ENCODE measurements at regions not wholly inside any gene's neighbourhood (a gene's known extent, or its start where the extent isn't known, plus 50 kb on each side); places are given as distances from the start of the nearest gene placed in this dataset.
"Not testable (repeated sequence)": the region's sequence is repeated elsewhere in the genome, so short reads cannot be mapped to it uniquely, and the experiment has no call there.

DNA sequence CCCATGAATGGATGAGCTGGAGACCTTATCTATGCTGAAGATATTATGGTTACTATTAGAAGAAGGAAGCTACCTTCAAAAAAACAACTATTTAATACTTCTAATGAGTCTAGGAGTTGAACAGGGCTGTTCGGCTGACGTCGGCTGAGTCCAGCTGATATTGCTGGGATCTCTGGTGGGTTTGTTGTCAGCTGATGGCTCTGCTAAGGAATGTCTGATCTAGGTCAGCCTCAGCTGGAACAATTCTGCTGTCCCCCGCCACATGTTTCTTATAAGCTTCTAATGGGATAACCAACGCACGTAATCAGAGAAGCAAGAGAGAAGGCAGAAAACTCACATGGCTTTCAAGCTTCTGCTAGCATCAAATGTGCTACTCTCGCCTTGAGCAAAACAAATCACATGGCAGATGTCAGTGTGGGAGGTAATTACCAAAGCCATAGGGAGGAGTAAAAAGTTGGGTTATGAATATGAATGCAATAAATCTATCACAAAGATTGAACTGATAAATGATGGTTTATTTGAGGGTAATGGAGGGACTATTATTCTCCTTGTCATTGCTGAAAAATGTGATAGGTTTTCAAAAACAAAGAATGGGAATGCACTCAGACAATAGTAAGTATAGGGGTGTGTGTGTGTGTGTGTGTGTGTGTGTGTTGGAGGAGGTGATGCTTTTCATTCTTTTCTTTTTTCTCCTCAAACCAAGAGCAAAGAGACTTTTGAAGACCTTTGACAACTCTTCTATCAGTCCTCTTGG, 71.5 kb downstream of the BTBD3 start:
- intact Hi-C loops (cut with DNase I): no loop called here
- Histone ChIP-seq H3K36me3 (ENCODE audit: control insufficient read depth in 1 of 2, insufficient read depth in 2 of 2, low read length in 1 of 2) (no peaks in the 10 kb centered on the region), H3K4me3 (ENCODE audit: low read length in 2 of 2) (no peak overlapping the region), H3K27ac (ENCODE audit: low read depth in 1 of 2, low read length in 2 of 2) (no peak overlapping the region), H3K9me3 (ENCODE audit: control insufficient read depth, low read length) (no peaks in the 10 kb centered on the region), H3K27me3 (ENCODE audit: control insufficient read depth in 1 of 2, insufficient read depth in 2 of 2, low read length in 1 of 2) (no peaks in the 10 kb centered on the region), H3K4me1 (ENCODE audit: control insufficient read depth in 1 of 2, insufficient read depth in 2 of 2, low read length in 2 of 2) (no peaks in the 10 kb centered on the region)
- no peak for ATAC-seq (ENCODE audit: low FRiP score)
- WGBS, 2 donors: 85 to 90% methylated on average over 7 of the region's 7 CpGs
- DNase-seq: no peak

DNA sequence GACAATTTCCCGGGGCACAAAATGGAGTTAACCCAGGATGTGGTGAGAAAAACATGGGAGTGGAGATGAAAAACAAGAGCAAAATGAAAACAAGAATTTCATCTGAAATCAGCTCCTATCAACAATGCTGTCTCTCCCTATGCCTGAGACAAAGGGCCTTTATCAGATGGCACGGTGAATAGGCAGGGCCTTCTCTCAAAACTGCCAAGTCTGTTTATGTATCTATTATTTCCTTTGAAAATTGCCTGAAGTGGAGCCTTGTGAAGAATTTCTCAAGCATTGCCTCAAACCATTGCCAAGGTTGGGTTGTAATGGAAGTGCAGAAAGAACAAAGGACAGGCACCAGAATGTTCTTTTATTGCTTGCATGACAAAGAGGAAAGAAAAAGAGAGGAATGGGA, 74.7 kb downstream of the BTBD3 start:
- intact Hi-C loops (cut with DNase I): no loop called here
- no peak for ATAC-seq (ENCODE audit: low FRiP score)
- Histone ChIP-seq H3K27me3 (ENCODE audit: control insufficient read depth in 1 of 2, insufficient read depth in 2 of 2, low read length in 1 of 2) (no peaks in the 10 kb centered on the region), H3K9me3 (ENCODE audit: control insufficient read depth, low read length) (no peaks in the 10 kb centered on the region), H3K36me3 (ENCODE audit: control insufficient read depth in 1 of 2, insufficient read depth in 2 of 2, low read length in 1 of 2) (no peaks in the 10 kb centered on the region), H3K27ac (ENCODE audit: low read depth in 1 of 2, low read length in 2 of 2) (no peak overlapping the region), H3K4me1 (ENCODE audit: control insufficient read depth in 1 of 2, insufficient read depth in 2 of 2, low read length in 2 of 2) (no peaks in the 10 kb centered on the region), H3K4me3 (ENCODE audit: low read length in 2 of 2) (no peak overlapping the region)
- no peak for DNase-seq
- 62 to 72% methylated on average over 2 of the region's 2 CpGs for WGBS, 2 donors

DNA sequence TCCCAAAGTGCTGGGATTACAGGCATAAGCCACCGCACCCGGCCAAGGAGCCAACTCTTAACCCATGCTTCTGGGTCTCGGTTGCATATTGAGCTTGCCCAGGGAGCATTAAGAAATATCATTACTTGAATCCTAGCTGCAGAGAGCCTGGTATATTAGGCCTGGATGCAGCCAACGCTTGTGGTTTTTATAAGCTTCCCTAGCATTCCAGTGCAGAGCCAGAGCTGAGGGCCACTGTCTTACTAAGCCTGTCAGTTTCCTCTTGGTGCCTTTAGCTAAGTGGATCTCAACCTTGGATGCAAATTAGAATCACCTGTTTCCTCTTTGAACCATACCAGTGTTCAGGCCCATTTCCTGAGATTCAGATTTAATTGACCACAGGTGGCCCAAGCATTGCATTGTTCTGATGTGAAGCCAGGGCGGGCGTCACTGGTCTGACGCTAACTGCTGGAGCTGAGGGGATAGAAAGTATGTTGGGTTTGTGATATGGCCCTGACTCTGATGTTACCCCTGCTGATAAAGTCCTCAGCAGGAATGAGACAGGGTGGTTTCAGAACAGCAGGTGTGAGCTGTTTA, 76.3 kb downstream of the BTBD3 start:
- Histone ChIP-seq H3K27ac (ENCODE audit: low read depth in 1 of 2, low read length in 2 of 2) (no peak overlapping the region), H3K4me3 (ENCODE audit: low read length in 2 of 2) (no peak overlapping the region), H3K4me1 (ENCODE audit: control insufficient read depth in 1 of 2, insufficient read depth in 2 of 2, low read length in 2 of 2) (no peaks in the 10 kb centered on the region), H3K36me3 (ENCODE audit: control insufficient read depth in 1 of 2, insufficient read depth in 2 of 2, low read length in 1 of 2) (no peaks in the 10 kb centered on the region), H3K9me3 (ENCODE audit: control insufficient read depth, low read length) (no peaks in the 10 kb centered on the region), H3K27me3 (ENCODE audit: control insufficient read depth in 1 of 2, insufficient read depth in 2 of 2, low read length in 1 of 2) (no peaks in the 10 kb centered on the region)
- WGBS, 2 donors: 80 to 83% methylated on average over 7 of the region's 7 CpGs
- DNase-seq (no peak), ATAC-seq (ENCODE audit: low FRiP score) (no peak)
- intact Hi-C loops (cut with DNase I): no loop called here

DNA sequence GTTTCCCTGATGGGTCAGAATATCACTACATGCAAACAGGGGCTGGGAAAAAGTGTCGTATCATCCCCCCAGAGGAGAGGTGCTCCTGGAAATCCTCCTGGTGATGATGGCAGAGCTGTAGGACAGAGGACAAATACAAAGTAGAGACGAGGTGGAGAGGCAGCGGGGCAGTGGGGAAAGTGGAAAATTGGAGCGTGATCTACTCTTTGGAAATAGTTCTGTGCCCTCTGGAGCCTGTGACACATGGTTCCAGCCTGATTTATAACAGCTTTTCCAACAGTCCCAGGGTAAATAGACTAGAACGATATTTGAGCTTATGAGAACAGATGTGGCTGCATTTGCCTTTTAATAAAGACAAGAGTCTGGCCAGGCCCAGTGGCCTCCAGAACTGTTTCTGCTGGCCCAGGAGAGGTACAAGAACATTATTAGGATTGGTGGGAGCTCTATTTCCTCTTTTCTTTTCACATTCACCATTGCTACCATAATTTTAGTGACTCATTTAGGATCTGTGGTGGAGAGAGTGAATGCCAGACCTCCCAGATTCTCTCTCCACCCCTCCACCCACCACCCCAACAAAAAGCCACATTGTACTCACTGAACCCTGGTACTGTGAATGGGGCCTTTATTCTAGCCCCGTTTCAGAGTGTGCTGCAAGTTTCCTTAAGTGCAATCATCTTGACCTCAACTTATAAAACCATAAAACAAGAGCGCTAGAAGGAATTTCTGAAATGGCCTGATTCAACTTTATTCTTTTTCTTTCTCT, 78.3 kb downstream of the BTBD3 start:
- Histone ChIP-seq H3K4me1 (ENCODE audit: control insufficient read depth in 1 of 2, insufficient read depth in 2 of 2, low read length in 2 of 2) (no peaks in the 10 kb centered on the region), H3K9me3 (ENCODE audit: control insufficient read depth, low read length) (no peaks in the 10 kb centered on the region), H3K27me3 (ENCODE audit: control insufficient read depth in 1 of 2, insufficient read depth in 2 of 2, low read length in 1 of 2) (no peaks in the 10 kb centered on the region), H3K27ac (ENCODE audit: low read depth in 1 of 2, low read length in 2 of 2) (no peak overlapping the region), H3K4me3 (ENCODE audit: low read length in 2 of 2) (no peak overlapping the region), H3K36me3 (ENCODE audit: control insufficient read depth in 1 of 2, insufficient read depth in 2 of 2, low read length in 1 of 2) (no peaks in the 10 kb centered on the region)
- DNase-seq (no peak), ATAC-seq (ENCODE audit: low FRiP score) (no peak)
- 49 to 51% methylated on average over 7 of the region's 7 CpGs for WGBS, 2 donors
- intact Hi-C loops (cut with DNase I): no loop called here

DNA sequence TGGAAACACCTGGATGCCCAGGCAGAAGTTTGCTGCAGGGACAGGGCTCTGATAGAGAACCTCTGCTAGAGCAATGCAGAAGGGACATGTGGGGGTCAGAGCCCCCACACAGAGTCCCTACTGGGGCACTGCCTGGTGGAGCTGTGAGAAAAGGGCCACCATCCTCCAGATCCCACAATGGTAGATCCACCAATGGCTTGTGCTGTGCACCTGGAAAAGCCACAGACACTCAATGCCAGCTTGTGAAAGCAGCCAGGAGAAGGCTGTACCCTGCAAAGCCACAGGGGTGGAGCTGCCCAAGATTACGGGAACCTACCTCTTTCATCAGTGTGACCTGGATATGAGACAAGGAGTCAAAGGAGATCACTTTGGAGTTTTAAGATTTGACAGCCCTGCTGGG, 87.1 kb downstream of the BTBD3 start:
- H3K27ac ChIP-seq (ENCODE audit: low read depth in 1 of 2, low read length in 2 of 2); H3K4me1 ChIP-seq (ENCODE audit: control insufficient read depth in 1 of 2, insufficient read depth in 2 of 2, low read length in 2 of 2); H3K4me3 ChIP-seq (ENCODE audit: low read length in 2 of 2); H3K9me3 ChIP-seq (ENCODE audit: control insufficient read depth, low read length); H3K36me3 ChIP-seq (ENCODE audit: control insufficient read depth in 1 of 2, insufficient read depth in 2 of 2, low read length in 1 of 2); DNase-seq; intact Hi-C loops (cut with DNase I); H3K27me3 ChIP-seq (ENCODE audit: control insufficient read depth in 1 of 2, insufficient read depth in 2 of 2, low read length in 1 of 2); ATAC-seq (ENCODE audit: low FRiP score): not testable (repeated sequence)
- WGBS, 2 donors: 96% methylated on average over 1 of the region's 1 CpG

DNA sequence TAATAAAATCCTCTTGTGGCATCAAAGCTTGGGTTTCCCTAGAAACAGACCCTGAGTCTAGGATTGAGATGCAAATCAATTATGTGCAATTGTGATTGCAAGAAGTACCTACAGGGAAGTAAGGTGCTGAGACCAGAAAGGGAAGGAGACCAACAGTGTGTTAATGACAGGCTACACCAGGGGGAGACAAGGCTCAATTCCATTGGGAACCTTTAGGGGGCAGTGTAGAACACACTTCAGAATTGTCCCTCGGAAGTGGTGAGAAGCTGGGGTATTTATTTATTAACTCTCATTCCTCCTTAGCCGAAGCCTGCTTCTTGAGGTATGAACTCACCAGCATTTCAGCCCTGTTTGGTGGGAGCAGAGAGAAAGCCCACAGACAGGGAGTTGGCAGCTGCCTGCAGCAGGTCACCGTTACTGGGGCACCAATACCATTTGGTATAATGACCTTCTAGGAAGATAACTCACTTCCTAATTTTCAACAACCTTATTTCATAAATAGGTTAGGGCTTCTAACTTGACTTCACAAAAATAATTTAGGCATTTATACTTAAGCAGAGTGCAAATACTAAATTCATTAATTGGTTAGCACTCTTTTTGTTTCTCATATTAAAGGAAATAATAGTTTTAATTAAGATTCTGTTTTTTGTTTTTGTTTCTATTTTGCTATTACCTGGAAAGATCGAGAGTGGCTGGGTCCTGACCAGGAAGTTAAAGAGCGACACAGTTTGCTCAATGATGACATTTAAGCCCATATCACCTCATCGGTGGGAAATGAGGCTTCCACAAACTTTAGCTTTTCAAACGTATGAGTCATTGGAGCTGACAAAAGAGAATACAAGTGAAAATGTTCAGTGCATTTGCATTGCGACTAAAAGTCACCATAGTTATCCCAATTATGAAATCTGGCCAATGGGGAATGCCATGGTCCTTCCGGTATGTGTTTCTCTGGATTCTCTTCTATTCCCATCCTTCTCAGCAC, 94.8 kb downstream of the BTBD3 start:
- Histone ChIP-seq H3K4me3 (ENCODE audit: low read length in 2 of 2) (no peak overlapping the region), H3K27me3 (ENCODE audit: control insufficient read depth in 1 of 2, insufficient read depth in 2 of 2, low read length in 1 of 2) (no peaks in the 10 kb centered on the region), H3K9me3 (ENCODE audit: control insufficient read depth, low read length) (no peaks in the 10 kb centered on the region), H3K4me1 (ENCODE audit: control insufficient read depth in 1 of 2, insufficient read depth in 2 of 2, low read length in 2 of 2) (no peaks in the 10 kb centered on the region), H3K27ac (ENCODE audit: low read depth in 1 of 2, low read length in 2 of 2) (no peak overlapping the region), H3K36me3 (ENCODE audit: control insufficient read depth in 1 of 2, insufficient read depth in 2 of 2, low read length in 1 of 2) (no peaks in the 10 kb centered on the region)
- DNase-seq: no peak
- 69 to 74% methylated on average over 9 of the region's 9 CpGs for WGBS, 2 donors
- ATAC-seq (ENCODE audit: low FRiP score): no peak
- intact Hi-C loops (cut with DNase I): no loop called here

DNA sequence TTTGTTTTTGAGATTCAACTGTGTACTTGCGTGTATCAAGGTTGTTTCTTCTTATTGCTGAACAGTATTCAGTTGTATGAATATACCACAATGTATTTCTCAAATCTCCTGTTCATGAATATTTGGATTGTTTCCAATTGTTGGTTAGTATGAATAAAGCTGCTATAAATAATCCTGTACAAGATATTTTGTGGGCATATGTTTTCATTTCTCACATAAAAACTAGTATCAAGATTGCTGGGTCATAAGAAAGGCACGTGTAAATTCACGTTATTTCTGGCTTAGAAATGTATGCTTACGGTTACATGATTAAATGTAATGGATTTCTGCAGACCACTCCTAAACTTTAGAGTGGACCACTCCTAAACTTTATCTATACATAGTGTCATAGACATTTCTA, 96.6 kb downstream of the BTBD3 start:
- WGBS, 2 donors: 43 to 47% methylated on average over 4 of the region's 4 CpGs
- ATAC-seq (ENCODE audit: low FRiP score) (no peak), DNase-seq (no peak)
- no peak overlapping the region for H3K4me3 ChIP-seq (ENCODE audit: low read length in 2 of 2)
- no peaks in the 10 kb centered on the region for H3K36me3 ChIP-seq (ENCODE audit: control insufficient read depth in 1 of 2, insufficient read depth in 2 of 2, low read length in 1 of 2)
- H3K9me3 ChIP-seq (ENCODE audit: control insufficient read depth, low read length): no peaks in the 10 kb centered on the region
- no peaks in the 10 kb centered on the region for H3K4me1 ChIP-seq (ENCODE audit: control insufficient read depth in 1 of 2, insufficient read depth in 2 of 2, low read length in 2 of 2)
- intact Hi-C loops (cut with DNase I): no loop called here
- H3K27ac ChIP-seq (ENCODE audit: low read depth in 1 of 2, low read length in 2 of 2): no peak overlapping the region
- H3K27me3 ChIP-seq (ENCODE audit: control insufficient read depth in 1 of 2, insufficient read depth in 2 of 2, low read length in 1 of 2): no peaks in the 10 kb centered on the region

DNA sequence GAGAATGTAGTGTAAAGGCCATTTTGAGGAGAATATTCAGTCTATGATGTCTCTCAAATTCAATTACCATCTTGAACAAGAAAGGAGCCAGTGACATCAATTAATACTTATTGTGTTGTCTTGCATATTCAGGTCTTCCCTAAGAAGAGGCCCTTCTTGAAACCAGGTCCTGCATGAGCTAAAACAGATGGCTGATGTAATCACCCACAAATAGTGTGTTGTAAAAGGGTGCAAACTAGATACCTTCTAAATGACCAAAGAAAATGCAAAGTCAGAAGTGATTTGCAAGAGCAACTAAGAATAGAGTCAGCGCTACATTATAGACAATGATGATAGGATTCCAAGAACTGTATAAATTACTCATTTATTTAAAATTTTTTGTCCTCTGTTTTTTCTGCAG, 97.0 kb downstream of the BTBD3 start:
- 89 to 93% methylated on average over 1 of the region's 1 CpG for WGBS, 2 donors
- Histone ChIP-seq H3K27me3 (ENCODE audit: control insufficient read depth in 1 of 2, insufficient read depth in 2 of 2, low read length in 1 of 2) (no peaks in the 10 kb centered on the region), H3K4me3 (ENCODE audit: low read length in 2 of 2) (no peak overlapping the region)

More for the DNA sequence above, 97.0 kb downstream of the BTBD3 start:
- Histone ChIP-seq H3K27ac (ENCODE audit: low read depth in 1 of 2, low read length in 2 of 2) (no peak overlapping the region), H3K9me3 (ENCODE audit: control insufficient read depth, low read length) (no peaks in the 10 kb centered on the region), H3K36me3 (ENCODE audit: control insufficient read depth in 1 of 2, insufficient read depth in 2 of 2, low read length in 1 of 2) (no peaks in the 10 kb centered on the region), H3K4me1 (ENCODE audit: control insufficient read depth in 1 of 2, insufficient read depth in 2 of 2, low read length in 2 of 2) (no peaks in the 10 kb centered on the region)
- intact Hi-C loops (cut with DNase I): no loop called here
- ATAC-seq (ENCODE audit: low FRiP score) (no peak), DNase-seq (no peak)

Data from aorta (tissue), 5 donors.